Left ventricle myocardium inferior (tissue), 1 donor: ENCODE measurements at regions not wholly inside any gene's neighbourhood (a gene's known extent, or its start where the extent isn't known, plus 50 kb on each side); places are given as distances from the start of the nearest gene placed in this dataset.

Source experiments
- DNase-seq: peaks from one replicate; pipeline ENCODE4 v3.0.0-alpha.2; 2020
- H3K27ac ChIP-seq: fragments of 200-600 bp; replicated peaks from 2 replicates; pipeline ENCODE4 v1.8.0; 2021
- H3K27me3 ChIP-seq: fragments of 200-600 bp; 2 replicates; pipeline ENCODE4 v1.8.0; 2021; ENCODE audit warnings: low read depth
- H3K36me3 ChIP-seq: fragments of 200-600 bp; 2 replicates; pipeline ENCODE4 v1.8.0; 2021
- H3K4me1 ChIP-seq: fragments of 200-600 bp; 2 replicates; pipeline ENCODE4 v1.8.0; 2021
- H3K4me3 ChIP-seq: fragments of 200-600 bp; 2 replicates; pipeline ENCODE4 v1.8.0; 2021; ENCODE audit warnings: mild to moderate bottlenecking, moderate library complexity
- H3K9me3 ChIP-seq: fragments of 200-600 bp; replicated peaks from 2 replicates; pipeline ENCODE4 v1.8.0; 2021
- CTCF ChIP-seq: fragments of 200-600 bp; IDR thresholded peaks from 2 replicates; pipeline ENCODE4 v1.8.0; 2021; ENCODE audit warnings: antibody characterized with exemption, mild to moderate bottlenecking, borderline replicate concordance
- intact Hi-C: fragments of 100-400 bp; cut with micrococcal nuclease; formaldehyde crosslinking; loops from one replicate; pipeline ENCODE4 v1.11.0; 2022
- donor health status: DM: no; HTN: yes; CAD: no; lungs with severe emphysema.

GRCh38 chr11:120023551-120023950 is 114.4 kb downstream of the TRIM29 start:
- H3K4me1 ChIP-seq, result no peaks in the 10 kb centered on the region
- no peak for DNase-seq
- no peak for TF ChIP-seq CTCF
- H3K9me3 ChIP-seq, result no peaks in the 10 kb centered on the region
- no peak overlapping the region for H3K4me3 ChIP-seq
- no peaks in the 10 kb centered on the region for H3K36me3 ChIP-seq
- intact Hi-C loops, result no loop called here
- peaks cover 94% of the 10 kb centered on the region for H3K27me3 ChIP-seq
- no peak overlapping the region for H3K27ac ChIP-seq

GRCh38 chr11:120023120-120023519 is 114.8 kb downstream of the TRIM29 start:
- intact Hi-C loops, result no loop called here
- H3K27me3 ChIP-seq, result peaks cover 94% of the 10 kb centered on the region
- no peak for DNase-seq

GRCh38 chr11:120022617-120023016 is 115.3 kb downstream of the TRIM29 start:
- peaks cover 94% of the 10 kb centered on the region for H3K27me3 ChIP-seq
- no peak for TF ChIP-seq CTCF
- H3K9me3 ChIP-seq, result no peaks in the 10 kb centered on the region
- intact Hi-C loops, result no loop called here
- no peaks in the 10 kb centered on the region for H3K4me1 ChIP-seq
- H3K4me3 ChIP-seq, result no peak overlapping the region
- H3K36me3 ChIP-seq, result no peaks in the 10 kb centered on the region
- no peak overlapping the region for H3K27ac ChIP-seq
- no peak for DNase-seq

More at GRCh38 chr11:120023120-120023519, 114.8 kb downstream of the TRIM29 start:
- Histone ChIP-seq H3K4me3 (no peak overlapping the region), H3K36me3 (no peaks in the 10 kb centered on the region), H3K9me3 (no peaks in the 10 kb centered on the region), H3K4me1 (no peaks in the 10 kb centered on the region), H3K27ac (no peak overlapping the region)
- TF ChIP-seq CTCF, result no peak

- no peak for DNase-seq
- intact Hi-C loops, result no loop called here
- H3K36me3 ChIP-seq, result no peaks in the 10 kb centered on the region
- H3K4me3 ChIP-seq, result no peak overlapping the region
- H3K9me3 ChIP-seq, result no peaks in the 10 kb centered on the region
- no peak overlapping the region for H3K27ac ChIP-seq
- peaks cover 94% of the 10 kb centered on the region for H3K27me3 ChIP-seq
- no peaks in the 10 kb centered on the region for H3K4me1 ChIP-seq
- no peak for TF ChIP-seq CTCF
These were observed 115.9 kb downstream of the TRIM29 start for GRCh38 chr11:120021978-120022377.

GRCh38 chr11:120021391-120021953 is 116.4 kb downstream of the TRIM29 start:
- Histone ChIP-seq H3K27me3 (peaks cover 94% of the 10 kb centered on the region), H3K9me3 (no peaks in the 10 kb centered on the region), H3K27ac (no peak overlapping the region), H3K4me1 (no peaks in the 10 kb centered on the region), H3K4me3 (no peak overlapping the region), H3K36me3 (no peaks in the 10 kb centered on the region)
- DNase-seq, result no peak
- intact Hi-C loops, result no loop called here
- TF ChIP-seq CTCF, result no peak
